ENCODE measurements at regions not wholly inside any gene's neighbourhood (a gene's known extent, or its start where the extent isn't known, plus 50 kb on each side); places are given as distances from the start of the nearest gene placed in this dataset.

DNA sequence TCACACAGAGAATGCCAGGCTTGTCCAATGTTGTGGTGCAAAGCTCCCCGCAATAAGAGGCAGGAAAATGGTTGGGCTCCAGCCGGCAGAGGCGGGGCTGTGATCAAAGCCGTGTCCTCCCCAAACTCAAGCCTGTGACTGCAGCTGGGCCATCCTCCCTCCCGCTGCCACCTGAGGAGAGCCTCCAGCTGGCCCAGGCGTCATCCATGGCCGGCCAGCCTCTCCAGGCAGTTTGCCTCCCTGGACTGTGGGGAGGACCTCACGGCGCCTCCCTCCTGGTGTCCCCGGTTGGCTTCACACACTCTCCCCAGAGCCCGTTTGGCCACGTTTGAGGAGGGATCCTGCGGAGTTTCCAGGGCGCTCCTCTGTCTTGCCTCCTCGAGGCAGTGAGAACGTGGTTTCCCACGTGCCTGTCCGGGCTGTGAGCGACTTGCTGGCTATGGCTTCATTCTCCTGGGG, 134.1 kb downstream of the IRF8 start:
- no peak for TF ChIP-seq POLR2AphosphoS5 (IDR thresholded peaks at IDR 0.05)
- no peak for TF ChIP-seq CTCF (IDR thresholded peaks at IDR 0.05)
